ENCODE measurements at regions not wholly inside any gene's neighbourhood (a gene's known extent, or its start where the extent isn't known, plus 50 kb on each side); places are given as distances from the start of the nearest gene placed in this dataset.
A peak's percentile ranks its signal among the peaks of the same experiment; 100 is the strongest.

DNA sequence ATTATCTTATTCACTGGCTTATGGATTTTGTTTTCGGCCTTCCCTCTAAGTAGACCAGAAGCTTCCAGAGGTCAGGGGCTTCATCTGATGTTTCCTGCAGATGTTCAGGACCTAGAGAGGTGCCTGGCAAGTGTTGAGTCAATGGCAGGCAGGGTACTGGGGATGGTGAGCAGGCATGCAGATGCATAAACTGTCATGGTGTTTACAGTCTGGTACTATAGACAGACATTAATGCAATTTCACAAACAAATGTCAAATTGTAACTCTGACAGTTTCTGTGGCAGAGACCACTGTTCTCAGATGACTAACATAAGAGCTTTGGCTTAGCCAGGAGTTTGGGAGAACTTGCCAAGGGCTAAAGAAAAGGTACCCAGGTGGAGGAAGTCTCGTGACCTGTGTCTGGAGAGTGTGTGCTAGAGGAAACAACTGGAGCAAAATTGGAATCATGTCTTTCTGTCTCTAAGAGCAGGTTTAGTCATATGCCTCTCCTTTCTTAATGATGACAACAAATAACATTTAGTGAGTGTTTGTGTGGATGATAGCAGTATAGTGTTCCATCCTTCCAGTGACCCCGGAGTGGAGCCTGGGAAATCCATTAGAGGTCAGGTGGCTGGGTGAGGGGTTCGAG, 53.7 kb upstream of the TRAK1 start:
- DNase-seq = no peak

- DNase-seq = no peak
Observed at GRCh38 chr3:42036483-42036823, 54.7 kb upstream of the TRAK1 start.

GRCh38 chr3:42035816-42036482, 55.2 kb upstream of the TRAK1 start:
- no peak for DNase-seq

DNA sequence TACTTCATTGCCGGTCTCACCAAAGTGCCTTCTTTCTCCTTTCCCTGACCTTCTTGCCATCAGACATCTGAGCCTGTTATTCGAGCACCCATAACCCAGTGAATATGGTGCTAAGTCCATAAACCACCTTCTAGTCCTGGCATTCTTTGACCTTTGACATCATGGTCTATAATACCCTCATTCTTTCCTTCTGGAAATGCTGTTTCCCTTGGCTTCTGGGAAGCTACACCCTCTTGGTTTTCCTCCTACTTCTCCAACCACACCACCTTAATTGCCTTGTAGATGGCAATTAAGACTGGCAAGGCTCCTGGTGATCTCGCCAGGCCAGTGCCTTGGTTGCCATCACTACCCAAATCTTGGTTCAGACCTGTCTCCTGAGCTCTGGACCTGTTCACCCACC, 56.1 kb upstream of the TRAK1 start:
- no peak for DNase-seq

- DNase-seq = no peak
Observed at GRCh38 chr3:42033741-42034140, 57.4 kb upstream of the TRAK1 start.

- peak; percentile 58 for DNase-seq
Observed at GRCh38 chr3:42032693-42033349, 58.3 kb upstream of the TRAK1 start.

DNA sequence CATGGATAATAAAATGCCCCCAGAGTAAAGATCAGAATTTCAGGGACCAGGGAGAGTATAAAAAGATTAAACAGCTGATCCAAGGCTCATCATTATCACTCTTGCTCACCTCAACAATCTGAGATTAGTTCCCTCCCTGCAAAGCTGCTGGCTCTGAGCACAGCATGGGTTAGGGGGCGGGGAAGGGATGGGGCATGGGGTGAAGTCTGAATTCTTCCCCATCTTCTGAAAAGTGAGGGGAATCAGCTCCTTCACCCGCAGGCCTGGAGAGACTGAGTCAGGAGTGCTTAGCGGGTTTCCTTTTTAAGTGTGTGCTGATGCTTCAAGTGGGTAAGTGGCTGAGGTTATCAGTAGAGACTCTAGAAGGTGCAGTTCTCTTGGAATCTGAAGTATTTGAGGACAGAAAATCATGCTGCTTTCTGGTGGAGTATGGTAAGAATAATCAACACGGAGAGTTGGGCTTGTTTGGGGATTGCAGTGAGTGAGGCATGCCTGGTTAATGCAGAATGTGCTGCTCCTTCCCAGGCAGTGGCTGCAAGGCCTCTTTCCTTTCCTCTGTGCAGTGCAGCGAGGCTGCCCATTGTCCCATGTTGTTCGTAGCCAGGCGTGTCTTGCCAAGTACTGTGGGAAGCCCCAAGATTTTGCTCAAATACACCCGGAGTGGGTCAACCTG, 59.2 kb upstream of the TRAK1 start:
- DNase-seq = no peak

GRCh38 chr3:42028474-42028873, 62.7 kb upstream of the TRAK1 start:
- no peak for DNase-seq

- DNase-seq = no peak
Observed at GRCh38 chr3:42027571-42027970, 63.6 kb upstream of the TRAK1 start.

- peak; percentile 85 for DNase-seq
Observed at GRCh38 chr3:42025370-42026138, 63.7 kb upstream of the ULK4 start.

- DNase-seq = no peak
Observed at GRCh38 chr3:42024591-42025351, 62.9 kb upstream of the ULK4 start.

GRCh38 chr3:42023380-42023779, 61.5 kb upstream of the ULK4 start:
- no peak for DNase-seq

GRCh38 chr3:42022355-42022754, 60.5 kb upstream of the ULK4 start:
- DNase-seq = no peak

DNA sequence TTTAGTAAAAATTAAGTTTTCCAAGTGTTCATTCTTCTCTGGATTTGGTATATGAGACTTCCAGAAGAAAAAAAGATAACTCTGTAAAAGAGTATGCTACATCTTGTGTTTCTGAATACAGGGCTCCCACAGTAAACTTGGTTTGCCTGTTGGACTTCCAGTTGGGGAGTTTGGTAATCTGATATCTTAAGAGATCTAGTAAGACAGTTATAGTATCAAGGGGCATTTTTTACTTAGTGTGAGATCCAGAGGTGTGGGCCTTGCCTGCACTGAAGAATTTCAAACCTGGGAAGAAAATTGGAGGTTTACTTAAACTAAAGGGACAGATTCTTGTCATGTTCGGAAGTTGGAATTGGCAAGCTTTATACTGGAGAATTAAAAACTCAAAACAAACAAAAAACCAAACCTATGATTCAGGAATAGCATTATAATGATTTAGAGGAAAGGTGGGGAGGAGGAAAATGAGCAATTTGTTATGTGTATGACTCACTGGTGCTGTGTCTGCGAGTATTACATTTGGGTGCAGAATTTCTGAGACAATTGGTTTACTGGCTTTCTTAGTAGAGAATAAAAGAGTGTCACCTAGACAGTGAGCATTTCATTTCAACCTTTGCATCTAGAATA, 58.9 kb upstream of the ULK4 start:
- DNase-seq = no peak

DNA sequence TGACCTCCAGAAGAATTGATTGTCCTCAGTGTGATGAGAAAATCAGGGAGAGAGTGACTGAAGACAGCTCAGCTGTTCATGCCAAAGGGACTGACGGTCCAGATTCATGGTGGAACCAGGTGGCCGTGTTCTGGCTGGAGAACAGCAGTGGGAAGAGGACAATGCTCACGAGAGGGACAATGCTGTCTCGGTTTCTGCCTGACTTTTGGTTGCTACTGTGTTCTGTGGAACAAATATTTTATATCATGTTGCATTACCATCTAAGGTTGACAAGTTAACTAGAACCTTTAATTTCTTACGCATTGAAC, 58.0 kb upstream of the ULK4 start:
- no peak for DNase-seq

DNA sequence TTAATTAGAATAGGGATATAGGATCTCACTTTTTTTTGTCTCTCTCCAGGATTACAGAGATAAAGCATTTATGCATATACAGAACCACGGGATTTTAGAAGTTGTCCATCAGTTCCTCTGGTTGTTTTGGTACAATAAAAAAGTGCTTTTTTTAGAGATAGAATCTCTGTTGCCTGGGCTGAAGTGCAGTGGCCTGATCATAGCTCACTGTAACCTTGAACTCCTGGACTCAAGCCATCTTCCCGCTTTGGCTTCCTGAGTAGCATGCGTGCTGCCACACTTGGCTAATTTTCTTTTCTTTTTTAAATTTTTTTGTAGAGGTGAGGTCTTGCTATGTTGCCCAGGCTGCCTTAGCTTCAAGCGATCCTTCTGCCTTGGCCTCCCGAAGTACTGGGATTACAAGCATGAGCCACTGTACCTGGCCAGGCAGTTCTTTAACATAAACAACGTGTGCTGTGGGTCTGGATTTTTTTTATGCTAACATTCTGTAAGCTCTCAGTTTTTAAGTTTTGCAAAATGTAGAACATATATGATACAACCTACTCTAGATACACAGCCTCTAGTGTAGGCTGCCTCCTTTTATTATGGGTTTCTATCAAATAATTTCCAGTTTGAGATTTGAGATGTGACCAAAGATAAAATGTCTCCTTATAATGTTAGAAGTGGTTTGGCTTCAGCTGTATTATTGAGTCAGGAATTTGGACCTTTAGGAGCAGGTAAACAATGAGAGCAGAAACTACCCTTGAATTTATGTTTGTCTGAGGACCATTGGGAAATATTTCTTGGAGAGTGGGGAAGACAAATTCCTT, 57.4 kb upstream of the ULK4 start:
- no peak for DNase-seq

GRCh38 chr3:42014921-42015533, 53.1 kb upstream of the ULK4 start:
- DNase-seq = no peak

GRCh38 chr3:42014458-42014920, 52.6 kb upstream of the ULK4 start:
- no peak for DNase-seq

- DNase-seq = no peak
Observed at GRCh38 chr3:42013691-42014457, 52.0 kb upstream of the ULK4 start.
